Trophoblast cell (in vitro differentiated cells and primary cell): ENCODE measurements at regions not wholly inside any gene's neighbourhood (a gene's known extent, or its start where the extent isn't known, plus 50 kb on each side); places are given as distances from the start of the nearest gene placed in this dataset.

Experiments
- DNase-seq, 2 donors: peaks; one replicate each; pipeline ENCODE4 v3.0.0-alpha.2; 2016
- H2AFZ ChIP-seq: 2 replicates; pipeline ENCODE4 v1.6.1; 2013; ENCODE audit warnings: low read length, moderate library complexity, mild to moderate bottlenecking; ENCODE audit not compliant: insufficient read depth, poor library complexity
- H2AK5ac ChIP-seq: 2 replicates; pipeline ENCODE4 v1.6.1; 2013; ENCODE audit warnings: mild to moderate bottlenecking, low read length
- H2BK120ac ChIP-seq: 2 replicates; pipeline ENCODE4 v1.6.1; 2013; ENCODE audit warnings: low read length, mild to moderate bottlenecking, moderate library complexity; ENCODE audit not compliant: insufficient read depth, poor library complexity
- H2BK12ac ChIP-seq: 2 replicates; pipeline ENCODE4 v1.6.1; 2013; ENCODE audit warnings: mild to moderate bottlenecking, low read length, moderate library complexity
- H2BK5ac ChIP-seq: 2 replicates; pipeline ENCODE4 v1.6.1; 2013; ENCODE audit warnings: low read length, low read depth, moderate library complexity, mild to moderate bottlenecking; ENCODE audit not compliant: poor library complexity
- H3K14ac ChIP-seq: 2 replicates; pipeline ENCODE4 v1.6.1; 2013; ENCODE audit warnings: mild to moderate bottlenecking, low read length
- H3K18ac ChIP-seq: 2 replicates; pipeline ENCODE4 v1.6.1; 2013; ENCODE audit warnings: mild to moderate bottlenecking, low read length
- H3K23ac ChIP-seq: 2 replicates; pipeline ENCODE4 v1.6.1; 2013; ENCODE audit warnings: low read length
- H3K27ac ChIP-seq: 2 replicates; pipeline ENCODE4 v1.5.1; 2013; ENCODE audit warnings: low read depth, mild to moderate bottlenecking, inconsistent platforms, low read length, moderate library complexity
- H3K27me3 ChIP-seq: 2 replicates; pipeline ENCODE4 v1.6.1; 2013; ENCODE audit warnings: inconsistent platforms, mild to moderate bottlenecking, low read length, moderate library complexity; ENCODE audit not compliant: insufficient read depth
- H3K36me3 ChIP-seq, 2 experiments: 1 replicate in 1 of 2; 2 replicates in 1 of 2; pipeline ENCODE4 v1.6.1; 2013; ENCODE audit warnings: low read length in 2 of 2, mild to moderate bottlenecking in 2 of 2, moderate library complexity in 1 of 2; ENCODE audit not compliant: insufficient read depth in 2 of 2, control insufficient read depth in 1 of 2
- H3K4ac ChIP-seq: 2 replicates; pipeline ENCODE4 v1.6.1; 2013; ENCODE audit warnings: low read depth, mild to moderate bottlenecking, low read length, moderate library complexity
- H3K4me1 ChIP-seq, 2 experiments: 1 replicate in 1 of 2; 2 replicates in 1 of 2; pipeline ENCODE4 v1.6.1; 2013; ENCODE audit warnings: low read length in 2 of 2, mild to moderate bottlenecking in 2 of 2, moderate library complexity in 1 of 2; ENCODE audit not compliant: insufficient read depth in 2 of 2, control insufficient read depth in 1 of 2
- H3K4me2 ChIP-seq: 2 replicates; pipeline ENCODE4 v1.6.1; 2013; ENCODE audit warnings: inconsistent platforms, mild to moderate bottlenecking, low read length, moderate library complexity
- H3K4me3 ChIP-seq: 2 replicates; pipeline ENCODE4 v1.5.1; 2013; ENCODE audit warnings: mild to moderate bottlenecking, low read depth, low read length, inconsistent platforms
- H3K79me1 ChIP-seq: one replicate; pipeline ENCODE4 v1.6.1; 2013; ENCODE audit warnings: low read length
- H3K79me2 ChIP-seq: 2 replicates; pipeline ENCODE4 v1.6.1; 2013; ENCODE audit warnings: low read length, mild to moderate bottlenecking; ENCODE audit not compliant: control insufficient read depth, insufficient read depth, poor library complexity
- H3K9ac ChIP-seq: 2 replicates; pipeline ENCODE4 v1.6.1; 2013; ENCODE audit warnings: mild to moderate bottlenecking, low read length
- H3K9me3 ChIP-seq: 2 replicates; pipeline ENCODE4 v1.6.1; 2013; ENCODE audit warnings: low read depth, mild to moderate bottlenecking, control low read depth, inconsistent platforms, low read length; ENCODE audit not compliant: insufficient read depth
- H4K12ac ChIP-seq: 2 replicates; pipeline ENCODE4 v1.6.1; 2013; ENCODE audit warnings: low read depth, mild to moderate bottlenecking, low read length, moderate library complexity
- H4K8ac ChIP-seq: 2 replicates; pipeline ENCODE4 v1.6.1; 2013; ENCODE audit warnings: low read depth, mild to moderate bottlenecking, low read length, moderate library complexity
- H4K91ac ChIP-seq: one replicate; pipeline ENCODE4 v1.6.1; 2013; ENCODE audit warnings: low read depth, mild to moderate bottlenecking, low read length, moderate library complexity
- WGBS: extraction: QIAGEN DNeasy Blood & Tissue Kit; methylation state at CpG from one replicate; pipeline ENCODE4 v1.1.7; 2013; ENCODE audit warnings: missing lambda C conversion rate; ENCODE audit not compliant: insufficient read length, insufficient coverage; ENCODE audit errors: extremely low coverage; 5-methylcytosine and 5-hydroxymethylcytosine counted together

- peak overlapping the region; percentile 95 for H3K4ac ChIP-seq
- H4K12ac ChIP-seq, result peak overlapping the region; percentile 86
- H3K27me3 ChIP-seq, result no peaks in the 10 kb centered on the region
- H4K91ac ChIP-seq, result peak overlapping the region; percentile 100
- peak overlapping the region; percentile 99 for H3K14ac ChIP-seq
- H3K27ac ChIP-seq, result peak overlapping the region; percentile 100
- peak overlapping the region; percentile 100 for H2BK120ac ChIP-seq
- peaks cover 23% of the 10 kb centered on the region for H3K79me2 ChIP-seq
- H2AFZ ChIP-seq, result peak overlapping the region; percentile 77
- peak overlapping the region; percentile 99 for H3K18ac ChIP-seq
- peak overlapping the region; percentile 52 for H3K4me2 ChIP-seq
- no peak overlapping the region for H3K4me3 ChIP-seq
- peak overlapping the region; percentile 97 for H2BK12ac ChIP-seq
- H3K36me3 ChIP-seq, result no peaks in the 10 kb centered on the region
- peak overlapping the region; percentile 99 for H4K8ac ChIP-seq
- WGBS, result no CpG with 5 or more reads among the region's 10 CpGs
- H3K9me3 ChIP-seq, result no peaks in the 10 kb centered on the region
- DNase-seq, result peak; percentile 58 to 91
- peaks cover 69% of the 10 kb centered on the region for H3K79me1 ChIP-seq
- peaks cover 29 to 50% of the 10 kb centered on the region in 2 experiments for H3K4me1 ChIP-seq
- H3K9ac ChIP-seq, result peak overlapping the region; percentile 14
- no peak overlapping the region for H3K23ac ChIP-seq
- H2BK5ac ChIP-seq, result peak overlapping the region; percentile 100
- peak overlapping the region; percentile 95 for H2AK5ac ChIP-seq
These were observed 107.7 kb downstream of the ARF6 start for GRCh38 chr14:50000380-50001150.

GRCh38 chr14:50001151-50001998, 108.5 kb downstream of the ARF6 start:
- Histone ChIP-seq H3K14ac (peak overlapping the region; percentile 97), H3K4me2 (peak overlapping the region; percentile 52), H3K4me3 (no peak overlapping the region), H3K9me3 (no peaks in the 10 kb centered on the region), H3K9ac (no peak overlapping the region), H3K27me3 (no peaks in the 10 kb centered on the region), H2BK12ac (peak overlapping the region; percentile 94), H4K12ac (peak overlapping the region; percentile 93), H4K8ac (peak overlapping the region; percentile 97), H3K79me1 (peaks cover 68% of the 10 kb centered on the region), H3K79me2 (peaks cover 23% of the 10 kb centered on the region), H3K18ac (peak overlapping the region; percentile 97), H3K4me1 (peaks cover 25 to 45% of the 10 kb centered on the region in 2 experiments), H3K4ac (peak overlapping the region; percentile 87), H3K23ac (no peak overlapping the region), H2AK5ac (peak overlapping the region; percentile 93), H4K91ac (peak overlapping the region; percentile 100), H2BK5ac (peak overlapping the region; percentile 100), H3K36me3 (no peaks in the 10 kb centered on the region), H2BK120ac (peak overlapping the region; percentile 100), H2AFZ (peak overlapping the region; percentile 53), H3K27ac (peak overlapping the region; percentile 100)
- WGBS, result no CpG with 5 or more reads among the region's 23 CpGs
- DNase-seq, result peak; percentile 92 to 98

GRCh38 chr14:50001999-50002925, 109.4 kb downstream of the ARF6 start:
- H2BK12ac ChIP-seq, result peak overlapping the region; percentile 94
- H4K12ac ChIP-seq, result peak overlapping the region; percentile 93
- no peak overlapping the region for H3K4me3 ChIP-seq
- H3K4ac ChIP-seq, result peak overlapping the region; percentile 88
- H2AFZ ChIP-seq, result peak overlapping the region; percentile 53
- no peak overlapping the region for H3K23ac ChIP-seq
- H3K27me3 ChIP-seq, result no peaks in the 10 kb centered on the region
- H2AK5ac ChIP-seq, result peak overlapping the region; percentile 93
- peaks cover 70% of the 10 kb centered on the region for H3K79me1 ChIP-seq
- peak overlapping the region; percentile 97 for H3K14ac ChIP-seq
- no peaks in the 10 kb centered on the region for H3K36me3 ChIP-seq
- peak overlapping the region; percentile 99 for H2BK120ac ChIP-seq
- peak overlapping the region; percentile 99 for H4K91ac ChIP-seq
- H3K18ac ChIP-seq, result peak overlapping the region; percentile 97
- DNase-seq, result peak in 1 of 2 donors; percentile 15
- peak overlapping the region; percentile 97 for H4K8ac ChIP-seq
- H3K9me3 ChIP-seq, result no peaks in the 10 kb centered on the region
- WGBS, result no CpG with 5 or more reads among the region's 10 CpGs
- peak overlapping the region; percentile 99 for H2BK5ac ChIP-seq
- H3K4me1 ChIP-seq, result peaks cover 29 to 49% of the 10 kb centered on the region in 2 experiments
- H3K9ac ChIP-seq, result no peak overlapping the region
- H3K27ac ChIP-seq, result peak overlapping the region; percentile 100
- peaks cover 23% of the 10 kb centered on the region for H3K79me2 ChIP-seq
- H3K4me2 ChIP-seq, result peak overlapping the region; percentile 62

- no peak overlapping the region for H3K23ac ChIP-seq
- no CpG with 5 or more reads among the region's 7 CpGs for WGBS
- H3K79me1 ChIP-seq, result peaks cover 65% of the 10 kb centered on the region
- H4K12ac ChIP-seq, result peak overlapping the region; percentile 55
- H4K8ac ChIP-seq, result peak overlapping the region; percentile 78
- peak overlapping the region; percentile 28 for H2AFZ ChIP-seq
- peak overlapping the region; percentile 98 for H4K91ac ChIP-seq
- peak overlapping the region; percentile 100 for H3K27ac ChIP-seq
- no peaks in the 10 kb centered on the region for H3K36me3 ChIP-seq
- peak overlapping the region; percentile 83 for H3K18ac ChIP-seq
- no peak overlapping the region for H3K9ac ChIP-seq
- H2BK12ac ChIP-seq, result peak overlapping the region; percentile 81
- H3K4me1 ChIP-seq, result peaks cover 28 to 51% of the 10 kb centered on the region in 2 experiments
- H3K14ac ChIP-seq, result peak overlapping the region; percentile 91
- no peak overlapping the region for H3K4me3 ChIP-seq
- peaks cover 23% of the 10 kb centered on the region for H3K79me2 ChIP-seq
- peak overlapping the region; percentile 87 for H2AK5ac ChIP-seq
- no peaks in the 10 kb centered on the region for H3K27me3 ChIP-seq
- H3K4me2 ChIP-seq, result peak overlapping the region; percentile 62
- no peak for DNase-seq
- H3K9me3 ChIP-seq, result no peaks in the 10 kb centered on the region
- H2BK5ac ChIP-seq, result peak overlapping the region; percentile 95
- H2BK120ac ChIP-seq, result peak overlapping the region; percentile 94
- peak overlapping the region; percentile 88 for H3K4ac ChIP-seq
These were observed 110.0 kb downstream of the ARF6 start for GRCh38 chr14:50002926-50003212.
